HPDE6-E6E7 (cell line): ENCODE measurements at regions not wholly inside any gene's neighbourhood (a gene's known extent, or its start where the extent isn't known, plus 50 kb on each side); places are given as distances from the start of the nearest gene placed in this dataset.
"Not testable (repeated sequence)": the region's sequence is repeated elsewhere in the genome, so short reads cannot be mapped to it uniquely, and the experiment has no call there.

Experiments used
- DNase-seq: peaks from one replicate; pipeline ENCODE4 v3.0.0; 2011; ENCODE audit warnings: missing footprints; ENCODE audit errors: extremely low spot score

GRCh38 chr6:74715355-74716085 is 490.3 kb downstream of the COL12A1 start:
- peak; percentile 8 for DNase-seq

GRCh38 chr6:74713941-74714340 is 491.9 kb downstream of the COL12A1 start:
- no peak for DNase-seq

DNA sequence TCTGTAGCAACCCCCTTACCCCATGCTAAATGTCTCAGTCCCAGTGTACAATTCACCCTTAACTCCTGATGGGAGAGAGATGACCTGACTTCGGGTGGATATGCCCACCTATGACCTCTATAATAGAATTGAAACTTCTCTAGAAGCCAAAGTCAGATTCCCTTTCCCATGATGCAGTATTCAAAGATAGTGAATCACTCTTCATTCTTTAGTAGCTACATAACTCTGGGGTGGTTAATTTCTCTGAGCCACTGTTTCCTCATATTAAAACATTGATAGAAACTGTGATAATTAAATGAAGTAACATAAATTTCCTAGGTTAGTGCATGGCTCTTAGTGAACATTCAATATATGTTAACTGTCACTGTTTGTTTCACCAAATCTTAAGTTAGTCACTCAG is 500.4 kb downstream of the COL12A1 start:
- DNase-seq: no peak

DNA sequence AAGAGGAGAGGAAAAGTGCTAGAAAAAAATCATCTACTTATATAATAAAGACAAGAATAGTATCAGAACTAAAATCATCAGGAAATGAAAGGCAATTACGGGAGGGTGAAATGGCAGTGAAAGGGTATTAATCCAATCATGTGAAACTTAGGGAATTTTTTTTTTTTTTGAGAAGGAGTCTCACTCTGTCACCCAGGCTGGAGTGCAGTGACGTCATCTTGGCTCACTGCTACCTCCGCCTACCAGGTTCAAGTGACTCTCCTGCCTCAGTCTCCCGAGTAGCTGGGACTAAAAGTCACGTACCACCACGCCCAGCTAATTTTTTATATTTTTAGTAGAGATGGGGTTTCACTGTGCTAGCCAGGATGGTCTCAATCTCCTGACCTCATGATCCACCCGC is 501.3 kb downstream of the COL12A1 start:
- not testable (repeated sequence) for DNase-seq

- no peak for DNase-seq
These were observed 515.5 kb downstream of the COL12A1 start for GRCh38 chr6:74690365-74690764.

- no peak for DNase-seq
These were observed 516.3 kb downstream of the COL12A1 start for GRCh38 chr6:74689601-74690000.

DNA sequence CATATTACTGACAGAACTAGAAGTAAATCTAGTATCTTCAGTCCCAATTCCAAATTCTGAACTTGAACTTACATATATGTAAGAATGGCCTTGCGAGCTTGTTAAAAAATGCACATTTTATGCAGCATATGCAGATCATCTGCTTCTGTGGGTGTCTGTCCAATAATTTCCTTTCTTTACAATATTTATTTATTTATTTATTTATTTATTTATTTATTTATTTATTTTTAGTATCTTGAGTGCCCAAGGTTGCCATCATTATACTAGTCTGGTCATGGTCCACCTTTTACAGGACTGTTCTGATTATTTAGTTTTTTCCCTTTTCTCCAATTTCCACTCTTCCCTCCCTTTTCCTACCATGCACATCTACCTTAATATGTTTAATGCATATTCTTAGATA is 528.4 kb downstream of the COL12A1 start:
- no peak for DNase-seq

DNA sequence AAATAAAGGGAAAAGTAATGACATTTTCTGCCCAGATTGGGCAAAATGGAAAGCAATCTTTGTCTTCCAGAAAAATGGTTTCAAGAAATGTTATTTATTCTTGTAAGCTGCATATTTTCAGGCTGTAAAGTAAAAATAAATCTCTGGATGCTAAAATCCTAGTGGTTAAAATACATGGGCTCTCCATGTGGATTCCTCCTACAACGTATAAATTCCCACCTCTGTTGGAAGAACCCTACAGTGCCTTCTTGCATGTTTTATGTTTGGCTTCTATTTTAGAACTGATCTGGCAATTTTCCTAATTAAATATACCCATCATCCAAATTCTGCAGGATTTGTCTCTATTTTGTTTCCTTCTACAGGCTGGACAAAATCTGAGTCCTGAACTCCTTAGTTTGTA is 528.9 kb downstream of the COL12A1 start:
- DNase-seq: no peak

GRCh38 chr6:74674377-74674776 is 531.5 kb downstream of the COL12A1 start:
- DNase-seq: no peak

GRCh38 chr6:74671558-74672025 is 534.3 kb downstream of the COL12A1 start:
- no peak for DNase-seq

DNA sequence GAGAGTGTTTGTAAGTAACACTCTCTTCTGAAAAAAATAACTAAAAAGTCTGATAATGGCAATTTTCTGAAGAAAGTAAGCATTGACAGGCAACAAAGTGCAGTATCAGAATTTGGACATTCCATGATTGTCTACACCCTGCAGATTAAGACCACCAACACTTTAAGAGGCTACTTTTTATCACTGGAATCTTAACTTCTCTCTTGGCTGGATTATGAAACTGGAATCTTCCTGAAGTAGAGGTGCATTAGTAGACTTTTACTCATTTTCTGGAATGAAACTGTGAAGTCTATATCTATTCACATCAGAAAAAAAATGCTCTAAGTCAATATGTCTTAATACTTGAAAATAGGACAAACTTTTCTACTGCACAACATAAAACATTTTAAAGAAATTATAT is 547.5 kb downstream of the COL12A1 start:
- DNase-seq: no peak

DNA sequence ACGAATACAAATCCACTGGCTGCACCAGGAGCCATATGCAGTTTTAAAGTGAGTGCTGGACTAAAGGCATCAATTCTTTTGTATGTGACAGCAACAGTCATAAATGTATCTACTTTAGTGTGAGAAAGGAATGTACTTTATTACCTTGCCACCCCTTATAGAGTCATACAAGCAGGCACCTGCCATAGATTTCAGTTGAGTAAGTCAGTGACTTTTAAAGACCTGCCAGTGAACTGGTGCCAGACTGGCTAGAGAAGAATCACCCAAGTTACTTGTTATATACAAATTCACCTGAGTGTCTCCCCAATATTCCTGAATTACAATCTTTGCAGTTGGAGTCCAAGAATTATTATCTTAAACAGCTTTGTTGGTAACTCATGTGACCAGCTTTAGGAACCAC is 547.9 kb downstream of the COL12A1 start:
- DNase-seq: no peak

GRCh38 chr6:74657011-74657410 is 548.8 kb downstream of the COL12A1 start:
- no peak for DNase-seq

- no peak for DNase-seq
These were observed 549.4 kb downstream of the COL12A1 start for GRCh38 chr6:74656453-74656852.

- DNase-seq: peak; percentile 5
These were observed 551.6 kb downstream of the COL12A1 start for GRCh38 chr6:74654296-74654695.

DNA sequence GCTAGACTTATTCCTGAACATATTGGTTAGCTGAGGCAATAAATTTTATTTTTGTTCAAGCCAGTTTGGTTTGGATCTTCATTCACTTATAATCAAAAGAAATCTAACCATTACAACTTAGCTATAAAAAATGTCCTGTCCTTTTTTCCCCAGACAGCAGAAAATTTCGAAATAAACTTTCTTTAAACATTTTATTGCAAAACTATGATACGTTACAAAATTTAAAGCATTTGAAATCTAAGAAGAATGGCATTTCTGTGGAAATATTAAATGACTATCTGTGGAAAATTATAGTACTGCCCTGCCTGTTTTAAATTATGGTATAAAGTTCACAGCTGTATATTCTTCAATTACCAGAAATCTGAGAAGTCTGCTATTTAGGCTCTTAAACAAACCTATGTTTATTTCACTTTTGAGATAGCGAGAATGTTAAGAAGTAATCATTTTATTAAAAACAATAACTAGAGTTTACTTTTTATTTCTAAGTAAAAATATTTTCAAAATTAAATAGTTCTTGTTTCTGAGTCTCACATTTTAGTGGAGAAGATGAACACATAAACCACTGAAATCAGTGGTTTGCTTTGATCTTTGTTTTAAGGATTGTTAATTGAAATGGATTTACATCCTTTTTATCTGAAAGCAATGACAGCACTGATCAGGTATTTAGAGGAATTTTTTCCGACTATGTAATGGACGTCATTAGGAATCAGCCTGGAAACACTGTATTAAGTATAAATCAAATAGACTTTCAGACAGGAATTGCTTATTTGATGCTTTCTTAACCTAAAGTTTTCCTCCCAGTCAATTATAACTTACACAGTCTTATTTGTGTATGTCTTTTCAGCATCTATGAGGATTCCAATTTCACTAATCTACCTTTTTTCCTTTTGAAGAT is 553.7 kb downstream of the COL12A1 start:
- DNase-seq: no peak

- DNase-seq: no peak
These were observed 555.2 kb downstream of the COL12A1 start for GRCh38 chr6:74650668-74651067.

- no peak for DNase-seq
These were observed 559.4 kb downstream of the COL12A1 start for GRCh38 chr6:74646461-74646860.

- no peak for DNase-seq
These were observed 560.6 kb downstream of the COL12A1 start for GRCh38 chr6:74645108-74645849.

DNA sequence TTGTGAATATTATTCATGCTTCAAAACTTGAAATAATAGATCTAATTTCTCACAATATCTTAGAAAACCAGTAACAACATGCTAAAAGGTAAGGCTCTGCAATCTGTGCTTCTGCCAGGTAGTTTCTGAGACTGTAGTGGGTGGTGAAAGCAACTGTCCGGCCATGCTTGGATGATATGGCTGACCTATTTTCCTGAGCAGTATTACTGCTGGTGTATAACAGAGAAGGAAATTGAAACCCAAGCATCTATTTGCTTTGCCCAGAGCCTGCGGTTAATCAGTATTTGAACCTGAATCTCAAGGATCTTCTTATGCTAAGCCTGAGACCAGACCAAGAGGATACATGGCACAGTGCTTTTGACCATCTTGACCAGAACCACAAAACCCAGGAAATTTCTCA is 563.8 kb downstream of the COL12A1 start:
- DNase-seq: no peak

DNA sequence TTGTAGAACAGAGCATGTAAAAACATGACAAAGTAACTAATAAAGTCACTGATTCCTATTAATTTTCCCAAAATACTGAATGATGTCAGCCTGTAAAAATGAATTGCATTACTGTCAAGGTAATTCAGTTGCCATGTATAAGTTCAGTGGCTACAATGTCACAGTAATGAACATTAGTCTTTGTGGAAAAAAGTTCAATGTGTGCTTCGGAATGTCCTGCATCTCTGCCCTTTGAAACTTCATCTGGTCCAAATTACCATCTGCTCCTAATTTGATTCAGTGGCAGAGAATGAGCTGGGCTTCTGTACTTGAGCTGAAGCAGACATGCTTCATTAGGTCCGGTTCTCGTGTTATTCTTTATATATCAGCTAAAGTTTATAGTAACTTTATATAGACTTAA is 567.4 kb downstream of the COL12A1 start:
- no peak for DNase-seq

DNA sequence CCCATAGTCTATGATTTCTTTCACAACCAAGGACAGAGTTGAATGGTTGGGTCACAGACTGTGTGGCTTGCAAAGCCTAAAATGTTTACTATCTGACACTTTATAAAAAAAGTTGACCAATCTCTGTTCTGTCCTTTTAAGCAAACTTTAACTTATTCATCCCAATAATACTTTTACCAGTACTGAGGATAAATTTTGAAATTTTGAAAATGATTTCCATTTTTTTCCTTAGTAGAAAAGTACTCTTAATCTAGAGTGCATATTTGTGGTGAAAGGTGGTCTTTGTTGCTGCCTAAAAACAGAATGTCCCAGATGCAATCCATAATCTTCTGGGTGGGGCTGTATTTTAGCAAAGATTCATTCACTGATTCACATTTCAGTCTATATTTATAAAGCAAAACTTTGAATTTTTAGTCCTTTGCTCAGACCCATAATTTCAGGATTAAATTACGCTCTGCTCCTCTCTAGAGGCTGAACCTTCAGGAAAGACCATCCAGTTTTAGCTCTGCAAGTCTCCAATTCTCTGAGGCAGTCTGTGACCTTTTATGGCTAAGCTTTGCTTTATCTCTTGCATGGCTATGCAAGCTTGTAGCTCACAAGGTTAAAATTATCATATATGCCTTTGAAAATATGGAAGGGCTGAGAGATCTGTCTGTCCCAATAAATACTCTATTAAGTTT is 573.5 kb downstream of the COL12A1 start:
- DNase-seq: no peak
